GF-D8 (cell line): ENCODE measurements at regions not wholly inside any gene's neighbourhood (a gene's known extent, or its start where the extent isn't known, plus 50 kb on each side); places are given as distances from the start of the nearest gene placed in this dataset.
"Not testable (repeated sequence)": the region's sequence is repeated elsewhere in the genome, so short reads cannot be mapped to it uniquely, and the experiment has no call there.

ENCODE experiments used
- DNase-seq: peaks from one replicate; lab custom pipeline; 2025; lab: John Stamatoyannopoulos, UW

GRCh38 chr13:85603735-85604134 lies 195.5 kb downstream of the SLITRK6 start:
- DNase-seq: no peak

- no peak for DNase-seq
Observed at GRCh38 chr13:85601526-85601925, 197.7 kb downstream of the SLITRK6 start.

- no peak for DNase-seq
Observed at GRCh38 chr13:85597790-85598500, 201.3 kb downstream of the SLITRK6 start.

GRCh38 chr13:85592211-85592610 lies 207.0 kb downstream of the SLITRK6 start:
- DNase-seq: no peak

- no peak for DNase-seq
Observed at GRCh38 chr13:85590231-85590931, 208.8 kb downstream of the SLITRK6 start.

GRCh38 chr13:85589021-85589420 lies 210.2 kb downstream of the SLITRK6 start:
- no peak for DNase-seq

- no peak for DNase-seq
Observed at GRCh38 chr13:85588359-85588758, 210.9 kb downstream of the SLITRK6 start.

GRCh38 chr13:85586856-85587255 lies 212.4 kb downstream of the SLITRK6 start:
- no peak for DNase-seq

GRCh38 chr13:85586422-85586831 lies 212.8 kb downstream of the SLITRK6 start:
- no peak for DNase-seq

- no peak for DNase-seq
Observed at GRCh38 chr13:85582890-85583289, 216.3 kb downstream of the SLITRK6 start.

- DNase-seq: no peak
Observed at GRCh38 chr13:85575110-85575509, 224.1 kb downstream of the SLITRK6 start.

GRCh38 chr13:85567909-85568308 lies 231.3 kb downstream of the SLITRK6 start:
- no peak for DNase-seq

- DNase-seq: no peak
Observed at GRCh38 chr13:85565652-85566051, 233.6 kb downstream of the SLITRK6 start.

GRCh38 chr13:85564598-85564997 lies 234.6 kb downstream of the SLITRK6 start:
- DNase-seq: no peak

GRCh38 chr13:85562282-85562681 lies 236.9 kb downstream of the SLITRK6 start:
- no peak for DNase-seq

- DNase-seq: no peak
Observed at GRCh38 chr13:85557691-85558467, 241.3 kb downstream of the SLITRK6 start.

GRCh38 chr13:85551012-85551411 lies 248.2 kb downstream of the SLITRK6 start:
- no peak for DNase-seq

- DNase-seq: no peak
Observed at GRCh38 chr13:85549819-85550218, 249.4 kb downstream of the SLITRK6 start.

GRCh38 chr13:85548845-85549244 lies 250.4 kb downstream of the SLITRK6 start:
- DNase-seq: not testable (repeated sequence)

GRCh38 chr13:85545771-85546170 lies 253.4 kb downstream of the SLITRK6 start:
- DNase-seq: no peak

GRCh38 chr13:85544756-85545155 lies 254.5 kb downstream of the SLITRK6 start:
- no peak for DNase-seq

GRCh38 chr13:85543144-85543543 lies 256.1 kb downstream of the SLITRK6 start:
- DNase-seq: no peak

- DNase-seq: no peak
Observed at GRCh38 chr13:85541476-85541875, 257.7 kb downstream of the SLITRK6 start.
